ENCODE measurements at regions not wholly inside any gene's neighbourhood (a gene's known extent, or its start where the extent isn't known, plus 50 kb on each side); places are given as distances from the start of the nearest gene placed in this dataset.
"Not testable (repeated sequence)": the region's sequence is repeated elsewhere in the genome, so short reads cannot be mapped to it uniquely, and the experiment has no call there.

DNA sequence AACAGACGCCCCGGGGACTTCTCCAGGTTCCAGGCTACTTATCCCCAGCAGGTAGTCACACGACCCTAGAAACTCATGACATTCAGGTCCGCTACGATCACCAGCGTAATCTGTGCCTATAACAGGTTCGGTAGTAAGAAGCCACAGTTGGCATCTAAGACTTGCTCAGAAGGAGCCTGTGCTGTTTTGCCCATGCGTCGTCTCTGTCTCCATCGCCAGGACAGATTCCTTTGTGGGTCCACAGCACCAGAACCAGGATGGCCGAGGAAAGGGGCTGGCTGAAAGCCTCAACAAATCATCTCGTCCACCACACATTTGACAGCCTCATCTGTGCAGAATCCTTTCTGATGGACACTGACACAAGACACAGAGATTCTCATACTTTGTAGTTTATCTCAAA is 319.5 kb upstream of the AGA start:
- WGBS, 3 donors, result 87 to 90% (median 90%) methylated on average over 12 of the region's 12 CpGs
- H3K27ac ChIP-seq (ENCODE audit: low read depth, low read length), result no peak overlapping the region

DNA sequence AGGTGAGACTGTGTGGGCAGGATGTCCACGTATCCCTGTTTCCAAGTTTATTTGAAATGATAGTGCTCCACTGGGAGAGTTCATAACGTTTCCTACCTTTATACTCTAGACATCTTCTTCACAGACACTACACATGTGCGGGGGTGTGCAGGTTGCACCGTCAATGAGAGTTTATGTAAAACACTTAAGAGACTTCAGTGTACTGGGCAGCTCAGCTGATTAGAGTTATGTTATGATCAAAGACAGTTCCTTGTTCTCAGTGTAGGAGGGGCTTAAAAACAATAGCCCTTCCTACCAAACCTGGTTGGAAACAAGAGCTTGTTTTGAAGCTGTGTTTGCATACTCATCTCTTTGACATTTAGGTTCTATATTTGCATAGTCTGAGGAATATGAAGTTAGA is 326.9 kb upstream of the AGA start:
- WGBS, 3 donors, result 71 to 77% (median 74%) methylated on average over 4 of the region's 4 CpGs
- no peak overlapping the region for H3K27ac ChIP-seq (ENCODE audit: low read depth, low read length)

DNA sequence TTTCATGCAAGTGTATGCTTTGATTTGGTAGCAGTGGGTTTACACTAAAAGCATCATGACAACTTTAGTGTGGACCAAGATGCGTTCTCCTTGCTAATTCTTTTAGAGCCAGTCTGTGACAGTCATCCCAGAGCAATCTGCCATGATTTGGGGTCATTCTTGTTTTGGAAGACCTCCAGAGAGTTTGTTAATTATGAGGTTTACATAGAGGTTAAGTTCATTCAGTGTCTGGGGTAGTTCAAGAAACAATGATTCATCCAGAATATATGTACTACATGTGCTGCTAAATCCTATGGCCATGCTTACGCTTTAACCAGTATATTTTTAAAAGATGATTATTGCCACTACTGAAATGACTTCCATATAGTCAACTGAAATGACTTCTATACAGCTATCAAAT is 328.5 kb upstream of the AGA start:
- H3K27ac ChIP-seq (ENCODE audit: low read depth, low read length), result no peak overlapping the region
- 76 to 90% (median 77%) methylated on average over 2 of the region's 2 CpGs for WGBS, 3 donors

DNA sequence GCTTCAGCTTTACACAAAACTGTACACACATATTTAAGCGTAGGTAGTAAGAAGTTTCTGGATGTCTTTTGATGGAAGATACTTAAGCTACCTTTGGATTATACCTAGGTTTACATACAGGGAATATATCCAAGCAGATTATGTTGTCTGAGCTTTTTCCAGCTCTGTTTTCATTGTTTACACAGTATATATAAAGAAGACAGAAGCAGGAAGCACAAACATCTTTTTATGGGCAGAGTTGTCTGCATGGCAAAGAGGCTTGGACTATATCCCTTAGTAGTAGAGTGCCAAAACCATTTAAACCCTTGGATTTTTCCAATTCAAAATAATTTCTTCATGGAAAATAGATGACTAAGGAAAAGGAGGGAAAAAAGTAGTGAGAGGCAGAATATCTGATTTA is 329.4 kb upstream of the AGA start:
- WGBS, 3 donors, result 90 to 100% (median 91%) methylated on average over 1 of the region's 1 CpG
- no peak overlapping the region for H3K27ac ChIP-seq (ENCODE audit: low read depth, low read length)

DNA sequence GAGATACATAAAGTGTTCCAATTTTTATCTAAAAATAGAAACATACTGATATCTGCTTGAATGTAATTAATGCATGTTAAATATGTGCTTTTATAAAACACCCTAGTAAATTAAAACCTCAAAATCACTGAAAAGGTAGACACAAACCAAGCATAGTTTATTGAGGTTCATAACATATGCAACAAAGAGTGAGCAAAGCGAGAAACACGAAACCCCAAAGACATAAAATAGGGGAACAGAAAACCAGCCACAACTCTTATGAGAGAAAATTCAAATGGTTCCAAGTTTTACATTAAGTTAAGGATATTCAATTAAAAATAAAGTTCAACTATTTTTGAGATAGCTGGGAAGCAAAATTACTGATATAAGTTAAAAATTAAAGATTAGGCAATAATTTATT is 336.4 kb upstream of the AGA start:
- no peak overlapping the region for H3K27ac ChIP-seq (ENCODE audit: low read depth, low read length)
- WGBS, 3 donors, result 91 to 97% (median 92%) methylated on average over 2 of the region's 2 CpGs

DNA sequence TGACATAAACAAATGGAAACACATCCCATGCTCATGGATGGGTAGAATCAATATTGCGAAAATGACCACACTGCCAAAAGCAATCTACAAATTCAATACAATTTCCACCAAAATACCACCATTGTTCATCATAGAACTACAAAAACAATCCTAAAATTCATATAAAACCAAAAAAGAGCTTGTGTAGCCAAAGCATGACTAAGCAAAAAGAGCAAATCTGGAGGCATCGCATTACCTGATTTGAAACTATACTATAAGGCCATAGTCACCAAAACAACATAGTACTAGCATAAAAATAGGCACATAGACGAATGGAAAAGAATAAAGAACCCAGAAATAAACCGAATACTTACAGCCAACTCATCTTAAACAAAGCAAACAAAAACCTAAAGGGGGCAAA is 342.8 kb upstream of the AGA start:
- WGBS, 3 donors, result 59 to 75% (median 62%) methylated on average over 4 of the region's 4 CpGs
- H3K27ac ChIP-seq (ENCODE audit: low read depth, low read length), result no peak overlapping the region

DNA sequence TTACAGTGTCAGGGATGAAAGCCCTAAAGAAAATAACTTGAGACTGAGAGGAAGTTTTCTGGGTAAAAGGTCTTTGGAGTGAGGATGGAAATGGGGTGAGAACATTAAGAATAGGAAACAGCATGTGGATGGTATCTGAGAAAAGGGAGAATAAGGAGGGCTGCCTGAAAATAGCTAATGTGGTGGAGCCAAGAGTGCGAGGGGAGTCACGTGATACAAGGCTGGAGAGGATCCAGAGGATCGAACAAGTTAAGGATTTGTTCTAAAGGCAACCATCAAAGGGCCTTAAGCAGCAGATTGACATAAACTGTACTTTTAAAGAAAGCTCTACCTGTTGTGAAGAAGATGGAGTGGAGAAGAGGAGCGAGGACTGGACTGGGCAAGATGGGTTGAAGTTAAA is 347.4 kb upstream of the AGA start:
- 77 to 79% (median 79%) methylated on average over 4 of the region's 4 CpGs for WGBS, 3 donors
- no peak overlapping the region for H3K27ac ChIP-seq (ENCODE audit: low read depth, low read length)

DNA sequence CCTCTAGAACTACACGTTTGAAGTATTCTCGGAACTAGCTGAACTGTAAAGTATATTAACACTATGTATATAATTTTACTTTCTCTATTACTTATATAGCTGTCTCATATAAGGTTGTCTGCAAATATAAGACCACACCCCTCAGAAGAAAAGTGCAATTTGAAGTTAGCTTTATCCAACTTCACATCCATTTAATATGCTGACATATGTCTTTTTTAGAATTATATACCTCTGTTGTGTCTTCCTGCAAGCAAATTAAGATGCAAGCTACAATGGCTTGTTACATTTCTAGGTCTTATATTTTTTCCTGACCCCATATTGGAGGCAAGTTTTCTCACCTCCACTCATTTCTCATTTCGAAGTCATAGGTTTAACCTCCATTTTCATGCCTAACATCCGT is 349.0 kb upstream of the AGA start:
- WGBS, 3 donors, result 80 to 87% (median 82%) methylated on average over 4 of the region's 4 CpGs

DNA sequence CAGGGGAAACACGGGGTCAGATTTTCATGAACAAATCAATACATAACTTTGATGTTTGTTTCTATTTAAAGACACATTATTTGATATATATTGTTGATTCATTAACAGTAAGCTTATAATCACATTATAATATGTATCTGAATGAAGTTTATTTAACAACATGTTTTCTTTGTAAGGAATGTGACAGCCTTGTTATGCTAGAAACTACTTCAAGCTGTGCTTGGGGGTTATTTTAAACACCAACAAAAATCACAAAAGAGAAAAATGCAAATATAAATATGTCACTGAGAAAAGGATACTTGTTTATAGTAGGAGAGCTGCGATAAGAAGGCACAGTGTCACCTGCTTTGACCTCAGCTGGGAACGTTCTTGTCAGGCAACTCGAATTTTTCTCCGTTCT is 354.6 kb upstream of the AGA start:
- WGBS, 3 donors, result 17 to 53% (median 35%) methylated on average over 5 of the region's 5 CpGs
- H3K27ac ChIP-seq (ENCODE audit: low read depth, low read length), result no peak overlapping the region

More for the DNA sequence above, 349.0 kb upstream of the AGA start:
- H3K27ac ChIP-seq (ENCODE audit: low read depth, low read length), result no peak overlapping the region

DNA sequence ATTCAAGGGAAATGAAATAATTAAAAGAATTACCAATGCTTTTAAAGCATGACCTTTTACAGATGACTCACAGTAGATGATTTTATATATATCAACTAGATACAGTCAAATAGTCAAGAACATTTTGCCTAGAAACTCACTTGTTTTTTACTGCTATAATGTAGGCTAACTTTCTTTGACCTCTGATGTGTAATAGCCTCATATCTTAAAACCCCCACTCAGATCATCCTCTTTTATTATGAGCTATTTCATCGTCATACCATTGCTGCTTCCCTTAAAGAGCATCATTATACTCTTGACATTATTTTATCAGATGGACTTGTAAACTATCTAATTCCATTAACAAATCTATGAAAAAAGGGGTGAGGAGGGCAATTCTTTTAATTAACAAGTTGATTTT is 355.9 kb upstream of the AGA start:
- WGBS, 3 donors, result 0 to 34% (median 0%) methylated on average over 1 of the region's 1 CpG
- no peak overlapping the region for H3K27ac ChIP-seq (ENCODE audit: low read depth, low read length)

DNA sequence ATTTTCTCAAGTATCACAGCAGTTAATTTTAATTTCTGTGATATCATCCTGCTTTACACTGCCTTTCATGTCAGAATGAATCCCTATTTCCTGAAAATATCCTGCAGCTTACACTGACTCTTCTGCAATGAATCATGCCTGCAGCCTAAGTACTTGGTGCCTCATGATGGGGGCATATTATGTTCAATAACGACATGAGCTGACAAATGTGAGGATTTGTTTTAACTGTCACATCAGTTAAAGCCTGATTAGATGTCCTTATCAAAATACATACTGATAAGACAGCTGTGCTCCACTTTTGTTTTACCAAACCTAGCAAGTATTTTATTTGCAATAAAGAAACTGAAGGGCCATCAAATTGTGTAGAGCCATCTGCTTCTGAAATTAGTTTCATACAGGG is 359.9 kb upstream of the AGA start:
- no peak overlapping the region for H3K27ac ChIP-seq (ENCODE audit: low read depth, low read length)
- 18 to 40% (median 21%) methylated on average over 1 of the region's 1 CpG for WGBS, 3 donors

DNA sequence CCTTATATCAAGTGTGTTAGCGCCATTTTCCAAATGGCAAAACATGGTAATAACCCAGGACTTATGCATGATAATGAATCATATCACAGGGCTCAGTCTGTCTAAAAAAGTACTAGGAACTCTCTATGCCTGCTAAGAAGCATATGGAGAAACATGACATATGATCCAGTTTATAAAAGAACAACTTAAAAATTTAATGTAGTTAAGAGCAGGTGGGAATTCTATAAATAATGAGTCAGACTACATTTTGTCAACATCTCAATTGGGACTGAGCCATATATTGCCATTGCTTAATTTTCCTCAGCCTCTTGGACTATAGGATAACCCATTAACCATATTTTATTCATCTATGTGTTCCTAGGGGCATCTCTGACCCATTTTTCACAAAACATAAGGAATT is 360.4 kb upstream of the AGA start:
- WGBS, 3 donors, result 72 to 95% (median 87%) methylated on average over 1 of the region's 1 CpG
- no peak overlapping the region for H3K27ac ChIP-seq (ENCODE audit: low read depth, low read length)

DNA sequence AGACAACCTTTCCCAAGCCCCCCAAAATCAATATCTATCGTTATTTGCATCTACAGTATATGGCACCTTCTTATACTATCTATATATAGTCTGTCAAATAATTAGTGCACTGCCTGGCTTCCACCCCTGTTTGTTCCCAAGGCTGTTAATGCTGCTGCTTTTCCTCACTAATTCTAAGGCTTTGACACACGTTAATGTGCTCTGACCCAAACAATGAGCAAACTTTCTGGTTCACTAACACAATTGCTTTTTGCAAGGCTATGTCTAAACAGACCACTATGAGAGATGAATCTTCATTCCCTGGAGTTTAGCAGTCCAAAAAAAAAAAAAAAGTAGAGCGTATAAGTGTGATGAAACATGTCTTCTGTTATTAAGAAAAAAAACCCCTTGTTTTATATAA is 360.9 kb upstream of the AGA start:
- H3K27ac ChIP-seq (ENCODE audit: low read depth, low read length), result no peak overlapping the region
- WGBS, 3 donors, result 41 to 44% (median 43%) methylated on average over 3 of the region's 3 CpGs

DNA sequence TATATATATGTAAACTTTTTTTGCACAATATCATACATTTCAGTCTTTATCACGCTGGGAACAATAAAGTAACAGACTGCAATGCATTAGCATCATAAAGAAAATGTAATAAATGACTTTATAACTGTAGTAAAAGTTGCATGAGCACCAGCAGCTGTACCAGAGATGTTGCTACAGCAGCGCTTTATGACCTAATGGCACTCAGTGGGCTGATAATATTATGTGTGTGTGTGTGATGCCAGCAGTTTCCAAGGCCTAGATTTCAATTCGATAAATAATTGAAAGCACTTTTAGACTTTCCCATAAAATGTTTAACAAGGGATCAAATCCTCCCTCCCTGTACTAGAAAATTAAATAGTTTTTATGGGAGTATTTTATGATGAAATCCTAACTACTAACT is 367.6 kb upstream of the AGA start:
- 61 to 83% (median 82%) methylated on average over 3 of the region's 3 CpGs for WGBS, 3 donors
- H3K27ac ChIP-seq (ENCODE audit: low read depth, low read length), result no peak overlapping the region

DNA sequence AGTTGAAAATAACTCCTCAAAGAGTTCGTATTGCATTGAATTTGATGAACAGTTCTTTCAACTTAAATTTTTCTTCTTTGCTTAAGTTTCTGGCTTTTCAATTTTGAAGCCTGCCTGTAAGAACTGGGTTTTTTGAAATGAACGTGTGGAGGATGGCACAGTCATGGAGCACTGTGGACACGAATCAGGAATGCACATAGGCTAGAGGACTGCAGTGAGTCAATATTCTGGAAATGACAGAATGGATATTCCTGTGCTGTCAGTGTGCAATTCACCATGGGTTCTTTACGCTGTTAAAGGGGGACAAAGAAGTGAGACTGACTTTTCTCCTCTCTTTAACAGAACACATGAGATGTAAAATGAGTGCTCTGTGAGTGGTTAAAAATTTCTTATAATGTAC is 368.0 kb upstream of the AGA start:
- WGBS, 3 donors, result 67 to 74% (median 69%) methylated on average over 4 of the region's 4 CpGs
- no peak overlapping the region for H3K27ac ChIP-seq (ENCODE audit: low read depth, low read length)

DNA sequence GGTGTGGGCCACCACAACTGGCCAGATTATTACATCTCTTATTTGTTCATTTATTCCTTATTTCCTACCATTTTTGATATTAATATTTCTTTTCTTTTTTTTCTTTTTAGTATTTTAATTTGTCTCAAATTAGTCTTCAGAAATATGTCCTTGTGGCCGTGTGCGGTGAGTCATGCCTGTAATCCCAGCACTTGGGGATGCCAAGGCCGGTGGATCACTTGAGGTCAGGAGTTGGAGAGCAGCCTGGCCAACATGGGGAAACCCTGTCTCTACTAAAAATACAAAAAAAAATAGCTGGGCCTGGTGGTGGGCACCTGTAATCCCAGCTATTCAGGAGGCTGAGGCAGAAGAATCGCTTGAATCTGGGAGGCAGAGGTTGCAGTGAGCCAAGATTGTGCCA is 376.2 kb upstream of the AGA start:
- H3K27ac ChIP-seq (ENCODE audit: low read depth, low read length), result not testable (repeated sequence)
- whole genome bisulfite sequencing, 3 donors, result 94 to 95% (median 95%) methylated on average over 4 of the region's 4 CpGs

DNA sequence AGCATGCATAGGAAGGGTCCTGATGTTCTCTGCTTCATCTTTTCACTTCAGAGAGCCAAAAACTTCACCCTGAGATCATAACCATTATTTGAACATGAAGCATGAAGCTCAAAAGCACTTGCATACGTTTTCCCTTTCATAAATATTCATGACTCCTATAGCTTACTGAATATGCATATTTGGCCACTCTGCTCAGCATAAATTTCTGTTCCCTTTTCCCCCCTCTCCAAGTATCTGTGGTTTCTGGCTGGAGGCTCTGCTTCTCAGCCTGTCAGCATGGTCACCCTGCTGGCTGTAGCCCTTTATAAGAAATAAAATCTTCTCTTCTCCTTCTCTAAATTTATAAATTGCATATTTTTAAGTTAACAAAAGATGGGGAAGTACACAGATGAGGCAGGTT is 384.7 kb upstream of the AGA start:
- no peak overlapping the region for H3K27ac ChIP-seq (ENCODE audit: low read depth, low read length)
- 20 to 30% (median 27%) methylated on average over 1 of the region's 1 CpG for WGBS, 3 donors

DNA sequence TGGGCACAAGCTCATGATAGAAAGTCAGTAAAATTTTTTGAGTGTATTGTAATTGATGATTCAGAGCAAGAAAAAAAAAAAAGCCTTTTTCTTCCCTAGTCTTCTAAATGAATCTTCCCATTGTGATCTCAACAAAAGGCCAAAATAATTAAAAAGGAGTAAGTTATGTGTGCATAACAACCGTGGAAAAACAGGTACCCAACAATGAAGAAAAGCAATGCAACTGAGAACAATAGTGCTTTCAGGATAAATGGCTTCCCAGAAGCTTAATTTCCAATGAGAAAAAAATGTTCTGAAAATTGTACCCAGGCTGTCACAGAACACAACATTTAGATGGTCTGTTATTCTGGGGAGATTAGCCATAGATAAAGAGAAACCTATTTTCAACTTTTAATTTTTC is 399.0 kb upstream of the AGA start:
- 6 to 66% (median 19%) methylated on average over 1 of the region's 1 CpG for WGBS, 3 donors
- no peak overlapping the region for H3K27ac ChIP-seq (ENCODE audit: low read depth, low read length)

DNA sequence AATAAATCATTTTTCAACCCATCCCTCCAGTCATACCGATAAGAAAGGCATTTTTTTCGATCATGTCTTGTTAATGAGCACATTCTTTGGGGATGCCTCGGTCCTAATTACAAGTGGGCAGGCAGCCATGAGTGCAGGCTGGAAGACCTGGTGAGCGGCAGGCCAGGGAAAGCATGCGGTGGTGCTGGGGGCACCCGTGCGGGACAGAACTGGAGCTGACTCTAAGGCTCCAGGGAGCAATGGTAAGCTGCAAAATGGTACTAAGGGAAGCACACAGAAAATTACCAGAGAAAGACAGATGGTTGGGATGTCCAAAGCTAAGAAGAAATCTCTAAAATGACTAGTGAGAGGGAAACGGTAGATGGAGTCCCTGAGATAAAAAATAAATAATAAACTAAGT is 411.0 kb upstream of the AGA start:
- 89 to 91% (median 91%) methylated on average over 8 of the region's 8 CpGs for WGBS, 3 donors
- no peak overlapping the region for H3K27ac ChIP-seq (ENCODE audit: low read depth, low read length)

DNA sequence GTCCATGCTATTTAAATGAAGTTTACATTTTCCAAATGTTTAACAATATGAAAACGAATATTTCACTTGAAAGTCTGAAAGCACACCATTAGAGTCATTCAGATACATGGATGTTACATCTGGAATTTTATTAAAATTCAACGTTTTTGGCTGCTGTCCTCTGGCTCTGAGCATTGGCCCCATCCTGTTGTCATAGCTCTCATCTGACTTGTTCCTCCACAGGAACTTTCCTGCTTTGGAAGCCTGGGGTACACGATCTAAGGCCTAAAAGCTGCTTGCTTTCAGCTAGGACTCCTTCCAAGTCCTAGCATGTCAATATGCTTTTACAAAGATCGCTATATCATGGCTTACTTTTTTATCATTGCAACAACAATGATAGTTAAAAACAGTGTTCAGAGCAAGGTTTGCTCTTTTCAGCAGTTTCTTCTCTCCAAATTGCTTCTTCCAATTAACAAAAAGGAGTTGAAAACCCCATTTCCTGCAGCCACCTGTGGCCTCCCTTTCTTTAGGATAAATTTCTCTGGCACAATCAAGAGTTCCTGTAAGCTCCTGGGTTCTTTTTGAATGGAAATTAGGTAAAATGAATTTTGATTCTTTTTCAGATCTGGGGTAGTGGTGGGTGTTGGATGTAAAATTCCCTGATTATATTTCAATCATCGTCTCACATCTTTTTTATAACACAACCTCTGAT is 413.4 kb upstream of the AGA start:
- WGBS, 3 donors, result 46 to 52% (median 50%) methylated on average over 5 of the region's 5 CpGs
- H3K27ac ChIP-seq (ENCODE audit: low read depth, low read length), result no peak overlapping the region

DNA sequence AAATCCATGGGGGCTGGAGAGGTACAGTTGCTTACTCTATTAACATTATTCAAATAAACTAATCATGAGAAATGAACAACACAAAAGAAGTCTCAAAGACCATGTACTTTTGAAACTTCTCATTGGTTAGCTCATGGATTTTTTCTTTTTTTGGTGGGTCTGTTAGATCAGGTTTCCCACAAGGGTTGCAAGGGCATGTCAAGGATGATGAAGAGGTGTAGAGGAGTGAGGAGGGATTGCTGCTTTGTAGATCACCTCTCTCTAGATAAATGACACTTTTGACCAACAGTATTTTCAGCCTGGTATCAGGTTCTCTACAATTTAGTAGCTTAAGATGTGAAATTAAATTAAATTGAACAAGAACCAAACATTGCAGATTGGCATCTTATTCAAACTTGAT is 417.9 kb upstream of the AGA start:
- no peak overlapping the region for H3K27ac ChIP-seq (ENCODE audit: low read depth, low read length)
